Activated CD4-positive, alpha-beta T cell treated with anti-CD3 and anti-CD28 coated beads for 36 hours (primary cell): ENCODE measurements at regions not wholly inside any gene's neighbourhood (a gene's known extent, or its start where the extent isn't known, plus 50 kb on each side); places are given as distances from the start of the nearest gene placed in this dataset.
A peak's percentile ranks its signal among the peaks of the same experiment; 100 is the strongest.

Experiments used
- ATAC-seq: fragments of 200-7000 bp; cut with Tn5 transposase; one replicate; pipeline ENCODE4 v1.10.0; 2021; ENCODE audit warnings: mild to moderate bottlenecking, moderate library complexity
- CTCF ChIA-PET: fragments of 350-600 bp; sonication (Branson Sonifier 250); formaldehyde crosslinking; loops from one replicate; lab custom pipeline; 2021; ENCODE audit warnings: antibody characterized with exemption; lab: Charles Lee
- POLR2A ChIA-PET: fragments of 350-600 bp; sonication (Branson Sonifier 250); formaldehyde crosslinking; loops from one replicate; lab custom pipeline; 2021; ENCODE audit warnings: antibody characterized with exemption, inconsistent platforms; lab: Charles Lee
- DNase-seq: peaks from one replicate; pipeline ENCODE4 v3.0.0-alpha.2; 2020
- H3K27ac Mint-ChIP-seq: one replicate; pipeline ENCODE4 v1.8.0; 2021; ENCODE audit warnings: mixed read lengths
- H3K27me3 Mint-ChIP-seq: one replicate; pipeline ENCODE4 v1.8.0; 2021; ENCODE audit warnings: mixed read lengths
- H3K36me3 Mint-ChIP-seq: one replicate; pipeline ENCODE4 v1.8.0; 2021; ENCODE audit warnings: low read depth, mixed read lengths
- H3K4me1 Mint-ChIP-seq: one replicate; pipeline ENCODE4 v1.8.0; 2021; ENCODE audit warnings: mixed read lengths
- H3K4me3 Mint-ChIP-seq: one replicate; pipeline ENCODE4 v1.8.0; 2021; ENCODE audit warnings: mild to moderate bottlenecking, moderate library complexity, mixed read lengths
- H3K9me3 Mint-ChIP-seq: one replicate; pipeline ENCODE4 v1.8.0; 2021; ENCODE audit warnings: low read depth, mixed read lengths
- intact Hi-C, 2 experiments: fragments of 100-400 bp; cut with DNase I in 1 of 2; cut with micrococcal nuclease in 1 of 2; formaldehyde crosslinking; loops; one replicate each; pipeline versions ENCODE4 v1.14.2 to v1.15.1; 2022 to 2024; cut with DNase I, micrococcal nuclease

- no peaks in the 10 kb centered on the region for H3K9me3 Mint-ChIP-seq
Observed at GRCh38 chr6:16964553-16965499, 137.0 kb upstream of the STMND1 start.

GRCh38 chr6:16961577-16961976 is 140.3 kb upstream of the STMND1 start:
- CTCF ChIA-PET: interaction anchor here (1.1 to 1.8 kb wide), 3 partner anchors 11 to 54 kb away, joined by 3 to 8 read pairs (median 4); no protein-coding TSS in a partner anchor
- Mint-ChIP-seq H3K9me3 (no peaks in the 10 kb centered on the region), H3K27ac (no peak overlapping the region), H3K4me3 (no peak overlapping the region), H3K27me3 (peaks cover 15% of the 10 kb centered on the region), H3K4me1 (peaks cover 14% of the 10 kb centered on the region), H3K36me3 (no peaks in the 10 kb centered on the region)
- POLR2A ChIA-PET: no interaction called here
- ATAC-seq: no peak
- DNase-seq: no peak
- intact Hi-C loops: loop anchor here in 1 of 2 experiments (5.0 kb wide), 1 partner anchor 559 kb away; no protein-coding TSS in a partner anchor

More at GRCh38 chr6:16964553-16965499, 137.0 kb upstream of the STMND1 start:
- peak; percentile 97 for ATAC-seq
- no peak overlapping the region for H3K4me3 Mint-ChIP-seq
- peak; percentile 84 for DNase-seq
- intact Hi-C loops: loop anchor here (1.0 to 5.0 kb wide), 5 partner anchors 201 to 633 kb away; partner anchors contain the start of gene ATXN1 (in 1 of the 2)
- H3K4me1 Mint-ChIP-seq: peaks cover 15% of the 10 kb centered on the region
- ChIA-PET CTCF (interaction anchor here (0.6 to 3.2 kb wide), 26 partner anchors 10 to 1992 kb away, joined by 3 to 14 read pairs (median 4); no protein-coding TSS in a partner anchor), POLR2A (no interaction called here)
- H3K27ac Mint-ChIP-seq: no peak overlapping the region
- peaks cover 17% of the 10 kb centered on the region for H3K27me3 Mint-ChIP-seq
- no peaks in the 10 kb centered on the region for H3K36me3 Mint-ChIP-seq

GRCh38 chr6:16959789-16960188 is 142.1 kb upstream of the STMND1 start:
- POLR2A ChIA-PET: no interaction called here

GRCh38 chr6:16956361-16956760 is 145.5 kb upstream of the STMND1 start:
- no peak overlapping the region for H3K4me3 Mint-ChIP-seq
- H3K36me3 Mint-ChIP-seq: peaks cover 2% of the 10 kb centered on the region
- POLR2A ChIA-PET: no interaction called here
- ATAC-seq (peak; percentile 89), DNase-seq (peak; percentile 34)
- peaks cover 20% of the 10 kb centered on the region for H3K27me3 Mint-ChIP-seq
- CTCF ChIA-PET: interaction anchor here (2.5 kb wide), 1 partner anchor 9 kb away, joined by 11 read pairs; no protein-coding TSS in a partner anchor
- peaks cover 25% of the 10 kb centered on the region for H3K4me1 Mint-ChIP-seq
- no peaks in the 10 kb centered on the region for H3K9me3 Mint-ChIP-seq
- intact Hi-C loops: no loop called here
- peak overlapping the region; percentile 16 for H3K27ac Mint-ChIP-seq

More at GRCh38 chr6:16959789-16960188, 142.1 kb upstream of the STMND1 start:
- H3K4me1 Mint-ChIP-seq: peaks cover 25% of the 10 kb centered on the region
- no peaks in the 10 kb centered on the region for H3K36me3 Mint-ChIP-seq
- H3K27me3 Mint-ChIP-seq: peaks cover 11% of the 10 kb centered on the region
- intact Hi-C loops: loop anchor here in 1 of 2 experiments (5.0 kb wide), 1 partner anchor 557 kb away; no protein-coding TSS in a partner anchor
- no peak overlapping the region for H3K27ac Mint-ChIP-seq
- no peaks in the 10 kb centered on the region for H3K9me3 Mint-ChIP-seq
- DNase-seq (no peak), ATAC-seq (no peak)
- H3K4me3 Mint-ChIP-seq: no peak overlapping the region
- CTCF ChIA-PET: interaction anchor here (0.5 kb wide), 1 partner anchor 803 kb away, joined by 3 read pairs; no protein-coding TSS in a partner anchor

- CTCF ChIA-PET: interaction anchor here (0.7 to 2.5 kb wide), 4 partner anchors 9 to 797 kb away, joined by 3 to 11 read pairs (median 3); no protein-coding TSS in a partner anchor
- H3K4me1 Mint-ChIP-seq: peaks cover 28% of the 10 kb centered on the region
- POLR2A ChIA-PET: no interaction called here
- DNase-seq (no peak), ATAC-seq (peak; percentile 32)
- H3K36me3 Mint-ChIP-seq: peaks cover 2% of the 10 kb centered on the region
- intact Hi-C loops: no loop called here
- no peaks in the 10 kb centered on the region for H3K9me3 Mint-ChIP-seq
- peaks cover 20% of the 10 kb centered on the region for H3K27me3 Mint-ChIP-seq
- H3K27ac Mint-ChIP-seq: peak overlapping the region; percentile 16
- no peak overlapping the region for H3K4me3 Mint-ChIP-seq
Observed at GRCh38 chr6:16955899-16956298, 146.0 kb upstream of the STMND1 start.

- Mint-ChIP-seq H3K27ac (no peak overlapping the region), H3K4me3 (no peak overlapping the region), H3K27me3 (peaks cover 28% of the 10 kb centered on the region), H3K4me1 (peaks cover 31% of the 10 kb centered on the region), H3K36me3 (peaks cover 2% of the 10 kb centered on the region), H3K9me3 (no peaks in the 10 kb centered on the region)
- ChIA-PET POLR2A (no interaction called here), CTCF (interaction anchor here (2.5 kb wide), 1 partner anchor 11 kb away, joined by 11 read pairs; no protein-coding TSS in a partner anchor)
- no peak for DNase-seq
- no peak for ATAC-seq
- intact Hi-C loops: loop anchor here (5.0 kb wide), 2 partner anchors 117 to 632 kb away; no protein-coding TSS in a partner anchor
Observed at GRCh38 chr6:16953905-16954304, 147.9 kb upstream of the STMND1 start.

- intact Hi-C loops: loop anchor here (5.0 kb wide), 2 partner anchors 116 to 631 kb away; no protein-coding TSS in a partner anchor
- H3K36me3 Mint-ChIP-seq: peaks cover 2% of the 10 kb centered on the region
- no peaks in the 10 kb centered on the region for H3K9me3 Mint-ChIP-seq
- H3K27me3 Mint-ChIP-seq: peaks cover 32% of the 10 kb centered on the region
- H3K27ac Mint-ChIP-seq: no peak overlapping the region
- no peak overlapping the region for H3K4me3 Mint-ChIP-seq
- no peak for DNase-seq
- peaks cover 31% of the 10 kb centered on the region for H3K4me1 Mint-ChIP-seq
- CTCF ChIA-PET: interaction anchor here (1.3 kb wide), 1 partner anchor 11 kb away, joined by 5 read pairs; no protein-coding TSS in a partner anchor
- POLR2A ChIA-PET: no interaction called here
- ATAC-seq: no peak
Observed at GRCh38 chr6:16953446-16953845, 148.4 kb upstream of the STMND1 start.

GRCh38 chr6:16950825-16951495 is 150.9 kb upstream of the STMND1 start:
- H3K4me1 Mint-ChIP-seq: peaks cover 31% of the 10 kb centered on the region
- peaks cover 45% of the 10 kb centered on the region for H3K27me3 Mint-ChIP-seq
- no peaks in the 10 kb centered on the region for H3K9me3 Mint-ChIP-seq
- intact Hi-C loops: loop anchor here (1.0 to 5.0 kb wide), 5 partner anchors 64 to 629 kb away; no protein-coding TSS in a partner anchor
- peaks cover 2% of the 10 kb centered on the region for H3K36me3 Mint-ChIP-seq
- peak; percentile 80 for ATAC-seq
- ChIA-PET POLR2A (interaction anchor here (0.7 to 0.8 kb wide), 2 partner anchors 95 to 469 kb away, joined by 3 to 6 read pairs; no protein-coding TSS in a partner anchor), CTCF (interaction anchor here (0.6 to 2.2 kb wide), 10 partner anchors 10 to 619 kb away, joined by 3 to 14 read pairs (median 3); no protein-coding TSS in a partner anchor)
- no peak for DNase-seq
- H3K4me3 Mint-ChIP-seq: no peak overlapping the region
- H3K27ac Mint-ChIP-seq: peak overlapping the region; percentile 70

GRCh38 chr6:16950302-16950701 is 151.5 kb upstream of the STMND1 start:
- no peak overlapping the region for H3K27ac Mint-ChIP-seq
- POLR2A ChIA-PET: interaction anchor here (0.7 kb wide), 1 partner anchor 468 kb away, joined by 3 read pairs; no protein-coding TSS in a partner anchor
- peaks cover 2% of the 10 kb centered on the region for H3K36me3 Mint-ChIP-seq
- ATAC-seq (no peak), DNase-seq (no peak)
- peaks cover 27% of the 10 kb centered on the region for H3K4me1 Mint-ChIP-seq
- H3K4me3 Mint-ChIP-seq: no peak overlapping the region
- peaks cover 45% of the 10 kb centered on the region for H3K27me3 Mint-ChIP-seq
- CTCF ChIA-PET: interaction anchor here (0.6 to 2.2 kb wide), 8 partner anchors 11 to 618 kb away, joined by 3 to 14 read pairs (median 4); no protein-coding TSS in a partner anchor
- intact Hi-C loops: loop anchor here (2.0 to 5.0 kb wide), 3 partner anchors 113 to 628 kb away; no protein-coding TSS in a partner anchor
- H3K9me3 Mint-ChIP-seq: no peaks in the 10 kb centered on the region

- no peak overlapping the region for H3K27ac Mint-ChIP-seq
- H3K27me3 Mint-ChIP-seq: peaks cover 45% of the 10 kb centered on the region
- ChIA-PET CTCF (interaction anchor here (1.0 to 2.2 kb wide), 3 partner anchors 16 to 618 kb away, joined by 3 to 14 read pairs (median 8); no protein-coding TSS in a partner anchor), POLR2A (no interaction called here)
- no peak overlapping the region for H3K4me3 Mint-ChIP-seq
- DNase-seq (no peak), ATAC-seq (no peak)
- peaks cover 2% of the 10 kb centered on the region for H3K36me3 Mint-ChIP-seq
- intact Hi-C loops: loop anchor here (2.0 to 5.0 kb wide), 3 partner anchors 112 to 627 kb away; no protein-coding TSS in a partner anchor
- no peaks in the 10 kb centered on the region for H3K9me3 Mint-ChIP-seq
- peaks cover 21% of the 10 kb centered on the region for H3K4me1 Mint-ChIP-seq
Observed at GRCh38 chr6:16949716-16950115, 152.1 kb upstream of the STMND1 start.
